Mesendoderm (in vitro differentiated cells): ENCODE measurements at regions not wholly inside any gene's neighbourhood (a gene's known extent, or its start where the extent isn't known, plus 50 kb on each side); places are given as distances from the start of the nearest gene placed in this dataset.

ENCODE experiments used
- DNase-seq: peaks from one replicate; pipeline ENCODE4 v3.0.0; 2013
- H2AK5ac ChIP-seq: 2 replicates; pipeline ENCODE4 v1.6.1; 2013; ENCODE audit warnings: low read length, inconsistent platforms
- H2BK120ac ChIP-seq: 2 replicates; pipeline ENCODE4 v1.6.1; 2013; ENCODE audit warnings: low read depth, mild to moderate bottlenecking, low read length, moderate library complexity, mixed read lengths
- H2BK15ac ChIP-seq: replicated peaks from 2 replicates; pipeline ENCODE4 v1.6.1; 2013; ENCODE audit warnings: low read depth, mild to moderate bottlenecking, moderate library complexity
- H2BK5ac ChIP-seq: 2 replicates; pipeline ENCODE4 v1.6.1; 2013; ENCODE audit warnings: low read length, inconsistent platforms
- H3K18ac ChIP-seq: 2 replicates; pipeline ENCODE4 v1.6.1; 2013; ENCODE audit warnings: mild to moderate bottlenecking, low read length, mixed read lengths
- H3K23ac ChIP-seq: one replicate; pipeline ENCODE4 v1.6.1; 2013; ENCODE audit warnings: low read length
- H3K27ac ChIP-seq: 2 replicates; pipeline ENCODE4 v1.5.1; 2013; ENCODE audit warnings: low read depth, mild to moderate bottlenecking, inconsistent platforms, low read length, moderate library complexity
- H3K27me3 ChIP-seq: 2 replicates; pipeline ENCODE4 v1.6.1; 2013; ENCODE audit warnings: low read length, control low read depth, mild to moderate bottlenecking, inconsistent platforms; ENCODE audit not compliant: insufficient read depth, poor library complexity
- H3K36me3 ChIP-seq: 2 replicates; pipeline ENCODE4 v1.6.1; 2013; ENCODE audit warnings: low read length, inconsistent platforms; ENCODE audit not compliant: control insufficient read depth, insufficient read depth
- H3K4ac ChIP-seq: one replicate; pipeline ENCODE4 v1.6.1; 2013; ENCODE audit warnings: low read depth, mild to moderate bottlenecking, low read length, moderate library complexity
- H3K4me1 ChIP-seq: 2 replicates; pipeline ENCODE4 v1.6.1; 2013; ENCODE audit warnings: low read depth, low read length, inconsistent platforms; ENCODE audit not compliant: control insufficient read depth
- H3K4me2 ChIP-seq: 2 replicates; pipeline ENCODE4 v1.6.1; 2013; ENCODE audit warnings: low read length
- H3K4me3 ChIP-seq: 2 replicates; pipeline ENCODE4 v1.5.1; 2013; ENCODE audit warnings: mild to moderate bottlenecking, low read length
- H3K56ac ChIP-seq: one replicate; pipeline ENCODE4 v1.6.1; 2013; ENCODE audit warnings: low read length
- H3K79me1 ChIP-seq: 2 replicates; pipeline ENCODE4 v1.6.1; 2013; ENCODE audit warnings: low read length, inconsistent platforms
- H3K79me2 ChIP-seq: 2 replicates; pipeline ENCODE4 v1.6.1; 2013; ENCODE audit warnings: mild to moderate bottlenecking, low read length; ENCODE audit not compliant: control insufficient read depth, insufficient read depth
- H3K9ac ChIP-seq: 2 replicates; pipeline ENCODE4 v1.6.1; 2013; ENCODE audit warnings: low read length, inconsistent platforms
- H4K5ac ChIP-seq: one replicate; pipeline ENCODE4 v1.6.1; 2013; ENCODE audit warnings: low read length
- H4K8ac ChIP-seq: one replicate; pipeline ENCODE4 v1.6.1; 2013; ENCODE audit warnings: low read depth, mild to moderate bottlenecking, control low read depth, low read length, moderate library complexity
- WGBS: extraction: QIAGEN DNeasy Blood & Tissue Kit; methylation state at CpG from one replicate; pipeline ENCODE4 v1.1.7; 2013; ENCODE audit warnings: low lambda C conversion rate, missing lambda C conversion rate; ENCODE audit not compliant: insufficient coverage; ENCODE audit errors: extremely low coverage; 5-methylcytosine and 5-hydroxymethylcytosine counted together

GRCh38 chr18:38022234-38022633, 456.6 kb upstream of the CELF4 start:
- Histone ChIP-seq H3K79me1 (no peaks in the 10 kb centered on the region), H3K4me1 (no peaks in the 10 kb centered on the region), H3K23ac (no peak overlapping the region), H3K27ac (no peak overlapping the region), H4K8ac (no peak overlapping the region), H3K56ac (no peak overlapping the region), H3K79me2 (no peaks in the 10 kb centered on the region), H3K4me3 (no peak overlapping the region), H2AK5ac (no peak overlapping the region), H2BK15ac (no peak overlapping the region), H3K18ac (no peak overlapping the region), H2BK120ac (no peak overlapping the region), H3K4me2 (no peak overlapping the region), H3K4ac (no peak overlapping the region), H2BK5ac (no peak overlapping the region), H4K5ac (no peak overlapping the region), H3K9ac (no peak overlapping the region), H3K36me3 (no peaks in the 10 kb centered on the region), H3K27me3 (no peaks in the 10 kb centered on the region)
- WGBS: no CpG with 5 or more reads among the region's 4 CpGs
- no peak for DNase-seq

- Histone ChIP-seq H2BK5ac (no peak overlapping the region), H3K79me1 (no peaks in the 10 kb centered on the region), H3K9ac (no peak overlapping the region), H2AK5ac (no peak overlapping the region), H3K56ac (no peak overlapping the region), H3K23ac (no peak overlapping the region), H4K5ac (no peak overlapping the region), H4K8ac (no peak overlapping the region), H3K18ac (no peak overlapping the region), H2BK120ac (no peak overlapping the region), H3K27me3 (no peaks in the 10 kb centered on the region), H3K79me2 (no peaks in the 10 kb centered on the region), H3K4me1 (no peaks in the 10 kb centered on the region), H3K4ac (no peak overlapping the region), H3K4me3 (no peak overlapping the region), H3K4me2 (no peak overlapping the region), H3K36me3 (no peaks in the 10 kb centered on the region), H2BK15ac (no peak overlapping the region), H3K27ac (no peak overlapping the region)
- no CpG with 5 or more reads among the region's 2 CpGs for WGBS
- peak; percentile 83 for DNase-seq
Measured at GRCh38 chr18:38019292-38019691, 453.7 kb upstream of the CELF4 start.

- Histone ChIP-seq H3K4me3 (no peak overlapping the region), H2BK15ac (no peak overlapping the region), H2BK5ac (no peak overlapping the region), H2BK120ac (no peak overlapping the region), H3K56ac (no peak overlapping the region), H3K18ac (no peak overlapping the region), H2AK5ac (no peak overlapping the region), H3K4ac (no peak overlapping the region), H3K4me1 (no peaks in the 10 kb centered on the region), H3K27me3 (no peaks in the 10 kb centered on the region), H3K79me2 (no peaks in the 10 kb centered on the region), H4K5ac (no peak overlapping the region), H4K8ac (no peak overlapping the region), H3K4me2 (no peak overlapping the region), H3K27ac (no peak overlapping the region), H3K79me1 (no peaks in the 10 kb centered on the region), H3K9ac (no peak overlapping the region), H3K23ac (no peak overlapping the region), H3K36me3 (no peaks in the 10 kb centered on the region)
- no peak for DNase-seq
- no CpG with 5 or more reads among the region's 4 CpGs for WGBS
Measured at GRCh38 chr18:38010971-38011857, 445.6 kb upstream of the CELF4 start.

GRCh38 chr18:38010037-38010436, 444.4 kb upstream of the CELF4 start:
- Histone ChIP-seq H3K4ac (no peak overlapping the region), H3K79me2 (no peaks in the 10 kb centered on the region)
- DNase-seq: peak; percentile 58

GRCh38 chr18:38009320-38009719, 443.7 kb upstream of the CELF4 start:
- Histone ChIP-seq H4K5ac (no peak overlapping the region), H2BK120ac (no peak overlapping the region), H4K8ac (no peak overlapping the region), H2BK5ac (no peak overlapping the region), H3K4me2 (no peak overlapping the region), H3K23ac (no peak overlapping the region), H3K9ac (no peak overlapping the region), H3K36me3 (no peaks in the 10 kb centered on the region), H3K56ac (no peak overlapping the region), H3K27ac (no peak overlapping the region), H3K4me3 (no peak overlapping the region), H3K79me2 (no peaks in the 10 kb centered on the region), H3K79me1 (no peaks in the 10 kb centered on the region), H3K27me3 (no peaks in the 10 kb centered on the region), H3K4ac (no peak overlapping the region), H2BK15ac (no peak overlapping the region), H3K4me1 (no peaks in the 10 kb centered on the region), H3K18ac (peak overlapping the region; percentile 30), H2AK5ac (no peak overlapping the region)
- no peak for DNase-seq
- no CpG with 5 or more reads among the region's 1 CpG for WGBS

More at GRCh38 chr18:38010037-38010436, 444.4 kb upstream of the CELF4 start:
- no peak overlapping the region for H3K4me2 ChIP-seq
- H3K27ac ChIP-seq: no peak overlapping the region
- H2BK5ac ChIP-seq: no peak overlapping the region
- no peak overlapping the region for H3K23ac ChIP-seq
- no peak overlapping the region for H2AK5ac ChIP-seq
- no peak overlapping the region for H3K56ac ChIP-seq
- no peak overlapping the region for H3K4me3 ChIP-seq
- no peak overlapping the region for H4K8ac ChIP-seq
- no peaks in the 10 kb centered on the region for H3K79me1 ChIP-seq
- no peak overlapping the region for H4K5ac ChIP-seq
- WGBS: no CpG with 5 or more reads among the region's 2 CpGs
- no peak overlapping the region for H3K18ac ChIP-seq
- no peaks in the 10 kb centered on the region for H3K27me3 ChIP-seq
- no peak overlapping the region for H2BK15ac ChIP-seq
- no peaks in the 10 kb centered on the region for H3K4me1 ChIP-seq
- no peaks in the 10 kb centered on the region for H3K36me3 ChIP-seq
- H2BK120ac ChIP-seq: no peak overlapping the region
- no peak overlapping the region for H3K9ac ChIP-seq
